Hematopoietic multipotent progenitor cell treated with erythropoietin and hydrocortisone succinate and interleukin-3 and kit ligand, for 15 days (in vitro differentiated cells): ENCODE measurements at regions not wholly inside any gene's neighbourhood (a gene's known extent, or its start where the extent isn't known, plus 50 kb on each side); places are given as distances from the start of the nearest gene placed in this dataset.
"Not testable (repeated sequence)": the region's sequence is repeated elsewhere in the genome, so short reads cannot be mapped to it uniquely, and the experiment has no call there.

Source experiments
- DNase-seq: peaks from one replicate; pipeline ENCODE4 v3.0.0-alpha.2; 2015; ENCODE audit warnings: low spot score

- DNase-seq = no peak
Measured at GRCh38 chr21:35170244-35170643, 121.1 kb upstream of the RUNX1 start.

- no peak for DNase-seq
Measured at GRCh38 chr21:35169574-35169973, 120.5 kb upstream of the RUNX1 start.

- DNase-seq = no peak
Measured at GRCh38 chr21:35168735-35169134, 119.6 kb upstream of the RUNX1 start.

GRCh38 chr21:35164971-35165483, 115.9 kb upstream of the RUNX1 start:
- no peak for DNase-seq

- DNase-seq = no peak
Measured at GRCh38 chr21:35164380-35164779, 115.3 kb upstream of the RUNX1 start.

GRCh38 chr21:35163411-35163810, 114.3 kb upstream of the RUNX1 start:
- no peak for DNase-seq

GRCh38 chr21:35162831-35163230, 113.7 kb upstream of the RUNX1 start:
- DNase-seq = no peak

GRCh38 chr21:35159881-35160280, 110.8 kb upstream of the RUNX1 start:
- no peak for DNase-seq

GRCh38 chr21:35157374-35157773, 108.3 kb upstream of the RUNX1 start:
- not testable (repeated sequence) for DNase-seq

- no peak for DNase-seq
Measured at GRCh38 chr21:35156293-35157278, 107.5 kb upstream of the RUNX1 start.

GRCh38 chr21:35154788-35155187, 105.7 kb upstream of the RUNX1 start:
- DNase-seq = no peak

GRCh38 chr21:35153671-35154070, 104.6 kb upstream of the RUNX1 start:
- DNase-seq = no peak

GRCh38 chr21:35150562-35151226, 101.6 kb upstream of the RUNX1 start:
- DNase-seq = no peak

- DNase-seq = no peak
Measured at GRCh38 chr21:35149698-35150097, 100.6 kb upstream of the RUNX1 start.

GRCh38 chr21:35147439-35147838, 98.3 kb upstream of the RUNX1 start:
- DNase-seq = no peak

- DNase-seq = no peak
Measured at GRCh38 chr21:35145626-35146233, 96.6 kb upstream of the RUNX1 start.

GRCh38 chr21:35144978-35145377, 95.9 kb upstream of the RUNX1 start:
- DNase-seq = no peak

GRCh38 chr21:35142036-35142815, 93.1 kb upstream of the RUNX1 start:
- no peak for DNase-seq

GRCh38 chr21:35139382-35139715, 90.2 kb upstream of the RUNX1 start:
- no peak for DNase-seq

- no peak for DNase-seq
Measured at GRCh38 chr21:35138665-35139381, 89.7 kb upstream of the RUNX1 start.

GRCh38 chr21:35136586-35137219, 87.6 kb upstream of the RUNX1 start:
- no peak for DNase-seq
